Mesodermal cell (in vitro differentiated cells): ENCODE measurements at regions not wholly inside any gene's neighbourhood (a gene's known extent, or its start where the extent isn't known, plus 50 kb on each side); places are given as distances from the start of the nearest gene placed in this dataset.

ENCODE experiments used
- H3K27ac ChIP-seq: 2 replicates; pipeline ENCODE4 v1.7.0; 2013; ENCODE audit warnings: mild to moderate bottlenecking, low read depth, low read length, moderate library complexity; ENCODE audit not compliant: severe bottlenecking
- H3K36me3 ChIP-seq: 2 replicates; pipeline ENCODE4 v1.7.1; 2013; ENCODE audit warnings: mild to moderate bottlenecking, low read length, moderate library complexity; ENCODE audit not compliant: control insufficient read depth, insufficient read depth
- H3K4me1 ChIP-seq: one replicate; pipeline ENCODE4 v1.7.1; 2013; ENCODE audit warnings: mild to moderate bottlenecking, low read length; ENCODE audit not compliant: insufficient read depth, control insufficient read depth, poor library complexity, severe bottlenecking
- H3K4me3 ChIP-seq: 2 replicates; pipeline ENCODE4 v1.7.0; 2013; ENCODE audit warnings: low read length, control low read depth, mild to moderate bottlenecking; ENCODE audit not compliant: insufficient read depth, poor library complexity, severe bottlenecking; ENCODE audit errors: extremely low read depth
- H3K9me3 ChIP-seq: 2 replicates; pipeline ENCODE4 v1.7.1; 2013; ENCODE audit warnings: mild to moderate bottlenecking, low read length, moderate library complexity; ENCODE audit not compliant: control insufficient read depth
- WGBS, 2 experiments: methylation state at CpG; one replicate each; pipeline ENCODE4 v1.1.5; 2013; ENCODE audit warnings: missing lambda C conversion rate in 2 of 2; ENCODE audit not compliant: insufficient coverage in 2 of 2; 5-methylcytosine and 5-hydroxymethylcytosine counted together

- no peak overlapping the region for H3K27ac ChIP-seq
- no peaks in the 10 kb centered on the region for H3K36me3 ChIP-seq
- no peaks in the 10 kb centered on the region for H3K9me3 ChIP-seq
- H3K4me3 ChIP-seq = no peak overlapping the region
- 8 to 26% methylated on average over 2 of the region's 3 CpGs for WGBS, 2 experiments
- no peaks in the 10 kb centered on the region for H3K4me1 ChIP-seq
Observed at GRCh38 chr11:122441666-122442035, 213.9 kb upstream of the UBASH3B start.

GRCh38 chr11:122440811-122441665, 214.5 kb upstream of the UBASH3B start:
- Histone ChIP-seq H3K36me3 (no peaks in the 10 kb centered on the region), H3K27ac (peak overlapping the region; percentile 74), H3K4me3 (peak overlapping the region; percentile 39), H3K9me3 (no peaks in the 10 kb centered on the region), H3K4me1 (no peaks in the 10 kb centered on the region)
- 0 to 5% methylated on average over 9 of the region's 28 CpGs for WGBS, 2 experiments

- Histone ChIP-seq H3K9me3 (no peaks in the 10 kb centered on the region), H3K27ac (peak overlapping the region; percentile 74), H3K36me3 (no peaks in the 10 kb centered on the region), H3K4me3 (peak overlapping the region; percentile 39), H3K4me1 (no peaks in the 10 kb centered on the region)
- 28 to 39% methylated on average over 15 to 16 of the region's 29 CpGs for WGBS, 2 experiments
Observed at GRCh38 chr11:122439866-122440810, 215.4 kb upstream of the UBASH3B start.

- WGBS, 2 experiments = 86% methylated on average over 1 of the region's 3 CpGs; no CpG with 5 or more reads in 1 of the 2 experiments
- Histone ChIP-seq H3K9me3 (no peaks in the 10 kb centered on the region), H3K4me3 (no peak overlapping the region), H3K27ac (no peak overlapping the region), H3K4me1 (no peaks in the 10 kb centered on the region), H3K36me3 (no peaks in the 10 kb centered on the region)
Observed at GRCh38 chr11:122436188-122436555, 219.3 kb upstream of the UBASH3B start.

- no peaks in the 10 kb centered on the region for H3K36me3 ChIP-seq
- 92 to 95% methylated on average over 6 of the region's 7 CpGs for WGBS, 2 experiments
- H3K9me3 ChIP-seq = no peaks in the 10 kb centered on the region
- no peaks in the 10 kb centered on the region for H3K4me1 ChIP-seq
- H3K27ac ChIP-seq = no peak overlapping the region
- no peak overlapping the region for H3K4me3 ChIP-seq
Observed at GRCh38 chr11:122435540-122436187, 219.9 kb upstream of the UBASH3B start.

GRCh38 chr11:122434786-122435185, 220.7 kb upstream of the UBASH3B start:
- Histone ChIP-seq H3K27ac (no peak overlapping the region), H3K4me3 (no peak overlapping the region), H3K4me1 (no peaks in the 10 kb centered on the region), H3K36me3 (no peaks in the 10 kb centered on the region), H3K9me3 (no peaks in the 10 kb centered on the region)
- no CpG with 5 or more reads among the region's 1 CpG for WGBS, 2 experiments

- H3K4me3 ChIP-seq = no peak overlapping the region
- no peak overlapping the region for H3K27ac ChIP-seq
- H3K4me1 ChIP-seq = no peaks in the 10 kb centered on the region
- 84 to 89% methylated on average over 4 of the region's 4 CpGs for WGBS, 2 experiments
- no peaks in the 10 kb centered on the region for H3K9me3 ChIP-seq
- H3K36me3 ChIP-seq = no peaks in the 10 kb centered on the region
Observed at GRCh38 chr11:122430490-122430889, 225.0 kb upstream of the UBASH3B start.

GRCh38 chr11:122426073-122426472, 229.4 kb upstream of the UBASH3B start:
- Histone ChIP-seq H3K9me3 (no peaks in the 10 kb centered on the region), H3K36me3 (no peaks in the 10 kb centered on the region), H3K27ac (no peak overlapping the region), H3K4me1 (no peaks in the 10 kb centered on the region), H3K4me3 (no peak overlapping the region)
- no CpG with 5 or more reads among the region's 2 CpGs for WGBS, 2 experiments

GRCh38 chr11:122424636-122425035, 230.9 kb upstream of the UBASH3B start:
- H3K4me3 ChIP-seq = no peak overlapping the region
- WGBS, 2 experiments = 80% methylated on average over 1 of the region's 1 CpG; no CpG with 5 or more reads in 1 of the 2 experiments
- no peak overlapping the region for H3K27ac ChIP-seq
- no peaks in the 10 kb centered on the region for H3K4me1 ChIP-seq
- H3K36me3 ChIP-seq = no peaks in the 10 kb centered on the region
- no peaks in the 10 kb centered on the region for H3K9me3 ChIP-seq

GRCh38 chr11:122423886-122424285, 231.6 kb upstream of the UBASH3B start:
- no peak overlapping the region for H3K27ac ChIP-seq
- WGBS, 2 experiments = 93 to 100% methylated on average over 2 of the region's 3 CpGs
- no peaks in the 10 kb centered on the region for H3K36me3 ChIP-seq
- H3K4me1 ChIP-seq = no peaks in the 10 kb centered on the region
- H3K9me3 ChIP-seq = no peaks in the 10 kb centered on the region
- no peak overlapping the region for H3K4me3 ChIP-seq
